WTC11 (cell line): ENCODE measurements at regions not wholly inside any gene's neighbourhood (a gene's known extent, or its start where the extent isn't known, plus 50 kb on each side); places are given as distances from the start of the nearest gene placed in this dataset.

Experiments used
- ATAC-seq: fragments of 200-7000 bp; cut with Tn5 transposase; 2 replicates; pipeline ENCODE4 v1.10.0; 2021; ENCODE audit warnings: mild to moderate bottlenecking, moderate library complexity
- CTCF ChIA-PET: fragments of 300-600 bp; sonication (Branson Sonifier 250); formaldehyde crosslinking; loops from one replicate; lab custom pipeline; 2021; ENCODE audit warnings: antibody characterized with exemption; lab: Charles Lee
- POLR2A ChIA-PET: fragments of 350-600 bp; sonication (Branson Sonifier 250); formaldehyde crosslinking; loops from one replicate; lab custom pipeline; 2021; ENCODE audit warnings: antibody characterized with exemption; lab: Charles Lee
- DNase-seq: peaks from one replicate; pipeline ENCODE4 v3.0.0; 2021; ENCODE audit warnings: low spot score
- H3K27ac Mint-ChIP-seq: 2 replicates; pipeline ENCODE4 v1.8.0; 2021; ENCODE audit warnings: mixed read lengths
- H3K27me3 Mint-ChIP-seq: 2 replicates; pipeline ENCODE4 v1.8.0; 2021; ENCODE audit warnings: low read depth, mild to moderate bottlenecking, moderate library complexity, mixed read lengths
- H3K36me3 Mint-ChIP-seq: 2 replicates; pipeline ENCODE4 v1.8.0; 2021; ENCODE audit warnings: mixed read lengths
- H3K4me1 Mint-ChIP-seq: 2 replicates; pipeline ENCODE4 v1.8.0; 2022; ENCODE audit warnings: mixed read lengths
- H3K4me3 Mint-ChIP-seq: 2 replicates; pipeline ENCODE4 v1.8.0; 2021; ENCODE audit warnings: mild to moderate bottlenecking, moderate library complexity, mixed read lengths
- H3K9me3 Mint-ChIP-seq: 2 replicates; pipeline ENCODE4 v1.8.0; 2021; ENCODE audit warnings: mixed read lengths
- ATF2 ChIP-seq: sonication (generic); formaldehyde crosslinking; IDR thresholded peaks from 2 replicates; pipeline ENCODE4 v1.8.1; 2022; ENCODE audit warnings: low read depth, missing genetic modification reagents, borderline replicate concordance
- E2F1 ChIP-seq: sonication (generic); formaldehyde crosslinking; IDR thresholded peaks from 2 replicates; pipeline ENCODE4 v1.8.0; 2022; ENCODE audit warnings: mild to moderate bottlenecking, missing genetic modification reagents
- GTF2I ChIP-seq: fragments of 250-450 bp; sonication (Bioruptor Pico); conservative IDR thresholded peaks from 2 replicates; pipeline ENCODE4 v1.4.0; 2021; ENCODE audit warnings: mild to moderate bottlenecking
- MXD4 ChIP-seq: fragments of 250-450 bp; sonication (Bioruptor Pico); IDR thresholded peaks from 2 replicates; pipeline ENCODE4 v1.8.0; 2021; ENCODE audit warnings: mild to moderate bottlenecking, moderate library complexity, borderline replicate concordance
- NFYB ChIP-seq: sonication (generic); formaldehyde crosslinking; conservative IDR thresholded peaks from 2 replicates; pipeline ENCODE4 v1.8.0; 2022; ENCODE audit warnings: low read depth, missing genetic modification reagents
- TEAD4 ChIP-seq: sonication (generic); formaldehyde crosslinking; IDR thresholded peaks from 2 replicates; pipeline ENCODE4 v1.8.0; 2022; ENCODE audit warnings: mild to moderate bottlenecking, missing genetic modification reagents
- ZNF232 ChIP-seq: sonication (generic); formaldehyde crosslinking; IDR thresholded peaks from 2 replicates; pipeline ENCODE4 v1.8.0; 2022; ENCODE audit warnings: mild to moderate bottlenecking, missing genetic modification reagents
- ZNF263 ChIP-seq: sonication (generic); formaldehyde crosslinking; IDR thresholded peaks from 2 replicates; pipeline ENCODE4 v1.8.1; 2022; ENCODE audit warnings: low read depth, mild to moderate bottlenecking, moderate library complexity, missing genetic modification reagents
- ZNF317 ChIP-seq: sonication (generic); formaldehyde crosslinking; IDR thresholded peaks from 2 replicates; pipeline ENCODE4 v1.8.1; 2023; ENCODE audit warnings: low read depth, mild to moderate bottlenecking, moderate library complexity, missing genetic modification reagents, borderline replicate concordance
- TF ChIP-seq, protein P1 (sequence below): sonication (generic); formaldehyde crosslinking; IDR thresholded peaks from 2 replicates; pipeline ENCODE4 v1.8.0; 2022; ENCODE audit warnings: mild to moderate bottlenecking, missing genetic modification reagents
- TF ChIP-seq, protein P2 (sequence below): sonication (generic); formaldehyde crosslinking; IDR thresholded peaks from 2 replicates; pipeline ENCODE4 v1.8.0; 2023; ENCODE audit warnings: mild to moderate bottlenecking, missing genetic modification reagents
- TF ChIP-seq, protein P3 (sequence below): fragments of 200-600 bp; IDR thresholded peaks from 2 replicates; pipeline ENCODE4 v1.8.0; 2022; ENCODE audit warnings: antibody characterized with exemption

- no peak for TF ChIP-seq E2F1 (CRISPR knock-in tag)
- TF ChIP-seq ZNF232 (CRISPR knock-in tag), result no peak
- no peak for TF ChIP-seq ATF2 (CRISPR knock-in tag)
- no peak for TF ChIP-seq TEAD4 (CRISPR knock-in tag)
- TF ChIP-seq NFYB (CRISPR knock-in tag), result no peak
- TF ChIP-seq MXD4, result no peak
- no peak for TF ChIP-seq ZNF263 (CRISPR knock-in tag)
- TF ChIP-seq, protein P1, sequence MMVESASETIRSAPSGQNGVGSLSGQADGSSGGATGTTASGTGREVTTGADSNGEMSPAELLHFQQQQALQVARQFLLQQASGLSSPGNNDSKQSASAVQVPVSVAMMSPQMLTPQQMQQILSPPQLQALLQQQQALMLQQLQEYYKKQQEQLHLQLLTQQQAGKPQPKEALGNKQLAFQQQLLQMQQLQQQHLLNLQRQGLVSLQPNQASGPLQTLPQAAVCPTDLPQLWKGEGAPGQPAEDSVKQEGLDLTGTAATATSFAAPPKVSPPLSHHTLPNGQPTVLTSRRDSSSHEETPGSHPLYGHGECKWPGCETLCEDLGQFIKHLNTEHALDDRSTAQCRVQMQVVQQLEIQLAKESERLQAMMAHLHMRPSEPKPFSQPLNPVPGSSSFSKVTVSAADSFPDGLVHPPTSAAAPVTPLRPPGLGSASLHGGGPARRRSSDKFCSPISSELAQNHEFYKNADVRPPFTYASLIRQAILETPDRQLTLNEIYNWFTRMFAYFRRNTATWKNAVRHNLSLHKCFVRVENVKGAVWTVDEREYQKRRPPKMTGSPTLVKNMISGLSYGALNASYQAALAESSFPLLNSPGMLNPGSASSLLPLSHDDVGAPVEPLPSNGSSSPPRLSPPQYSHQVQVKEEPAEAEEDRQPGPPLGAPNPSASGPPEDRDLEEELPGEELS, result no peak
- TF ChIP-seq, protein P2, sequence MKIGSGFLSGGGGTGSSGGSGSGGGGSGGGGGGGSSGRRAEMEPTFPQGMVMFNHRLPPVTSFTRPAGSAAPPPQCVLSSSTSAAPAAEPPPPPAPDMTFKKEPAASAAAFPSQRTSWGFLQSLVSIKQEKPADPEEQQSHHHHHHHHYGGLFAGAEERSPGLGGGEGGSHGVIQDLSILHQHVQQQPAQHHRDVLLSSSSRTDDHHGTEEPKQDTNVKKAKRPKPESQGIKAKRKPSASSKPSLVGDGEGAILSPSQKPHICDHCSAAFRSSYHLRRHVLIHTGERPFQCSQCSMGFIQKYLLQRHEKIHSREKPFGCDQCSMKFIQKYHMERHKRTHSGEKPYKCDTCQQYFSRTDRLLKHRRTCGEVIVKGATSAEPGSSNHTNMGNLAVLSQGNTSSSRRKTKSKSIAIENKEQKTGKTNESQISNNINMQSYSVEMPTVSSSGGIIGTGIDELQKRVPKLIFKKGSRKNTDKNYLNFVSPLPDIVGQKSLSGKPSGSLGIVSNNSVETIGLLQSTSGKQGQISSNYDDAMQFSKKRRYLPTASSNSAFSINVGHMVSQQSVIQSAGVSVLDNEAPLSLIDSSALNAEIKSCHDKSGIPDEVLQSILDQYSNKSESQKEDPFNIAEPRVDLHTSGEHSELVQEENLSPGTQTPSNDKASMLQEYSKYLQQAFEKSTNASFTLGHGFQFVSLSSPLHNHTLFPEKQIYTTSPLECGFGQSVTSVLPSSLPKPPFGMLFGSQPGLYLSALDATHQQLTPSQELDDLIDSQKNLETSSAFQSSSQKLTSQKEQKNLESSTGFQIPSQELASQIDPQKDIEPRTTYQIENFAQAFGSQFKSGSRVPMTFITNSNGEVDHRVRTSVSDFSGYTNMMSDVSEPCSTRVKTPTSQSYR (CRISPR knock-in tag), result no peak
Measured at GRCh38 chr6:113357041-113357440, 500.1 kb upstream of the MARCKS start (continued).

GRCh38 chr6:113358063-113358583 is 499.0 kb upstream of the MARCKS start:
- Mint-ChIP-seq H3K27ac (no peak overlapping the region), H3K4me3 (no peak overlapping the region), H3K9me3 (no peaks in the 10 kb centered on the region), H3K4me1 (peaks cover 30% of the 10 kb centered on the region), H3K27me3 (no peaks in the 10 kb centered on the region), H3K36me3 (no peaks in the 10 kb centered on the region)
- ChIA-PET POLR2A (no interaction called here), CTCF (no interaction called here)
- ATAC-seq, result no peak
- DNase-seq, result no peak
- TF ChIP-seq, protein P3, sequence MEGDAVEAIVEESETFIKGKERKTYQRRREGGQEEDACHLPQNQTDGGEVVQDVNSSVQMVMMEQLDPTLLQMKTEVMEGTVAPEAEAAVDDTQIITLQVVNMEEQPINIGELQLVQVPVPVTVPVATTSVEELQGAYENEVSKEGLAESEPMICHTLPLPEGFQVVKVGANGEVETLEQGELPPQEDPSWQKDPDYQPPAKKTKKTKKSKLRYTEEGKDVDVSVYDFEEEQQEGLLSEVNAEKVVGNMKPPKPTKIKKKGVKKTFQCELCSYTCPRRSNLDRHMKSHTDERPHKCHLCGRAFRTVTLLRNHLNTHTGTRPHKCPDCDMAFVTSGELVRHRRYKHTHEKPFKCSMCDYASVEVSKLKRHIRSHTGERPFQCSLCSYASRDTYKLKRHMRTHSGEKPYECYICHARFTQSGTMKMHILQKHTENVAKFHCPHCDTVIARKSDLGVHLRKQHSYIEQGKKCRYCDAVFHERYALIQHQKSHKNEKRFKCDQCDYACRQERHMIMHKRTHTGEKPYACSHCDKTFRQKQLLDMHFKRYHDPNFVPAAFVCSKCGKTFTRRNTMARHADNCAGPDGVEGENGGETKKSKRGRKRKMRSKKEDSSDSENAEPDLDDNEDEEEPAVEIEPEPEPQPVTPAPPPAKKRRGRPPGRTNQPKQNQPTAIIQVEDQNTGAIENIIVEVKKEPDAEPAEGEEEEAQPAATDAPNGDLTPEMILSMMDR, result no peak
- no peak for TF ChIP-seq GTF2I (CRISPR knock-in tag)
- no peak for TF ChIP-seq ZNF317 (CRISPR knock-in tag)
